ENCODE measurements at regions not wholly inside any gene's neighbourhood (a gene's known extent, or its start where the extent isn't known, plus 50 kb on each side); places are given as distances from the start of the nearest gene placed in this dataset.

- no TSS peak for BruUV-seq (replicated peaks)
- in situ Hi-C loops (cut with HindIII; ENCODE audit: extremely low pct_ligation_motif_present, low pct_unique_long_range_greater_than_20kb) (no loop called here), intact Hi-C loops (cut with micrococcal nuclease; ENCODE audit: unreplicated experiment) (no loop called here)
- Histone ChIP-seq H3K9me3 (ENCODE audit: low read length) (no peaks in the 10 kb centered on the region), H4K20me1 (ENCODE audit: insufficient read depth, low read length) (no peaks in the 10 kb centered on the region), H3K4me1 (ENCODE audit: insufficient read depth, low read length) (no peaks in the 10 kb centered on the region), H3K4me2 (ENCODE audit: low read depth, low read length) (no peak overlapping the region), H3K27me3 (ENCODE audit: control insufficient read depth in 1 of 2, insufficient read depth in 2 of 2, low read length in 2 of 2) (no peaks in the 10 kb centered on the region; a peak in 1 of 5 replicates), H3K36me3 (replicated peaks in 1 of 2; ENCODE audit: control insufficient read depth in 1 of 2, insufficient read depth in 2 of 2, low read length in 2 of 2) (no peaks in the 10 kb centered on the region), H3K79me2 (ENCODE audit: insufficient read depth, low read length) (no peaks in the 10 kb centered on the region), H2AFZ (ENCODE audit: low read length) (no peak overlapping the region), H3K4me3 (replicated peaks in 1 of 3; ENCODE audit: insufficient read depth in 1 of 3, low read depth in 2 of 3, low read length in 3 of 3) (no peak overlapping the region), H3K27ac (ENCODE audit: extremely low read length, insufficient read depth, low read length) (no peak overlapping the region), H3K9ac (ENCODE audit: insufficient read depth, low read depth, low read length) (no peak overlapping the region)
- TF ChIP-seq, protein P1, sequence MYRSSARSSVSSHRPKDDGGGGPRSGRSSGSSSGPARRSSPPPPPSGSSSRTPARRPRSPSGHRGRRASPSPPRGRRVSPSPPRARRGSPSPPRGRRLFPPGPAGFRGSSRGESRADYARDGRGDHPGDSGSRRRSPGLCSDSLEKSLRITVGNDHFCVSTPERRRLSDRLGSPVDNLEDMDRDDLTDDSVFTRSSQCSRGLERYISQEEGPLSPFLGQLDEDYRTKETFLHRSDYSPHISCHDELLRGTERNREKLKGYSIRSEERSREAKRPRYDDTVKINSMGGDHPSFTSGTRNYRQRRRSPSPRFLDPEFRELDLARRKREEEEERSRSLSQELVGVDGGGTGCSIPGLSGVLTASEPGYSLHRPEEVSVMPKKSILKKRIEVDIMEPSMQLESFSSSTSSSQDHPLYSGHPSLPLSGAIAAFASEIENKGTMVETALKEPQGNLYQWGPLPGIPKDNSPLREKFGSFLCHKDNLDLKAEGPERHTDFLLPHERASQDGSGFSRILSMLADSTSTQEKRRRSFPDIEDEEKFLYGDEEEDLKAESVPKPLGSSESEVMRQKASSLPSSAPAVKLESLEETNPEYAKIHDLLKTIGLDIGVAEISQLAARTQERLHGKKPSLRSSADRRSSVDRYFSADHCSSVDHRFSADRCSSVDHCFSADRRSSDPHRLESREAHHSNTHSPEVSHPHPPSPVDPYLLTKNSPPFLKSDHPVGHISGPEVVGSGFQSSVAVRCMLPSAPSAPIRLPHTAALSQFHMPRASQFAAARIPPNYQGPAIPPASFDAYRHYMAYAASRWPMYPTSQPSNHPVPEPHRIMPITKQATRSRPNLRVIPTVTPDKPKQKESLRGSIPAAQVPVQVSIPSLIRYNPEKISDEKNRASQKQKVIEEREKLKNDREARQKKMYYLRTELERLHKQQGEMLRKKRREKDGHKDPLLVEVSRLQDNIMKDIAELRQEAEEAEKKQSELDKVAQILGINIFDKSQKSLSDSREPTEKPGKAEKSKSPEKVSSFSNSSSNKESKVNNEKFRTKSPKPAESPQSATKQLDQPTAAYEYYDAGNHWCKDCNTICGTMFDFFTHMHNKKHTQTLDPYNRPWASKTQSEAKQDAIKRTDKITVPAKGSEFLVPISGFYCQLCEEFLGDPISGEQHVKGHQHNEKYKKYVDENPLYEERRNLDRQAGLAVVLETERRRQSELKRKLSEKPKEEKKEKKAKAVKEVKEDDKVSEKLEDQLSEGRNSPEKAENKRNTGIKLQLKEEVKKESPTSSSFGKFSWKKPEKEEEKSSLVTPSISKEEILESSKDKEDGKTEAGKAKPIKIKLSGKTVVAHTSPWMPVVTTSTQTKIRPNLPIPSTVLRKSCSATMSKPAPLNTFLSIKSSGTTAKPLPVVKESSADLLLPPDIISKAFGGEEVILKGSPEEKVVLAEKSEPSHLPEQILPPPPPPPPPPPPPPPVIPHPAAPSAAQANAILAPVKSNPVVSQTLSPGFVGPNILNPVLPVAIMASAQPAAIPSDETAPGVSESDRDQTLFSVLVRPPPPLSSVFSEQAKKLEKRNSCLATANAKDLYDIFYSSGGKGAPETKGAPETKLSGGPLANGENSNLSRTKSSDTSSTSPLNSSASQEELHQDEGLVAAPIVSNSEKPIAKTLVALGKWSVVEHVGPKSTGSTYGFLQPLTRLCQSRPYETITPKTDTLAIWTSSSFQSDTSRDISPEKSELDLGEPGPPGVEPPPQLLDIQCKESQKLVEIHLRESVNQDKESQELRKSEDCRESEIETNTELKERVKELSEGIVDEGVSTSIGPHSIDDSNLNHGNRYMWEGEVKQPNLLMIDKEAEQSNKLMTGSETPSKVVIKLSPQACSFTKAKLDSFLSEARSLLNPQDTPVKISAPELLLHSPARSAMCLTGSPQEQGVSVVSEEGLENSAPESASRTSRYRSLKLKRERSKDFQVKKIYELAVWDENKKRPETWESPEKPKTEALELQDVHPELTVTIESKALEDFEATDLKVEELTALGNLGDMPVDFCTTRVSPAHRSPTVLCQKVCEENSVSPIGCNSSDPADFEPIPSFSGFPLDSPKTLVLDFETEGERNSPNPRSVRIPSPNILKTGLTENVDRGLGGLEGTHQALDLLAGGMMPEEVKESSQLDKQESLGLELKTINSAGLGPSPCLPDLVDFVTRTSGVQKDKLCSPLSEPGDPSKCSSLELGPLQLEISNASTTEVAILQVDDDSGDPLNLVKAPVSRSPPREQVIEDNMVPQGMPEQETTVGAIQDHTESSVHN (CRISPR knock-in tag; IDR thresholded peaks at IDR 0.05), result no peak
- TF ChIP-seq ZNF256 (CRISPR knock-in tag; conservative IDR thresholded peaks at IDR 0.05) (no peak), CREB1 (IDR thresholded peaks at IDR 0.05) (no peak), CREB1 (CRISPR knock-in tag; IDR thresholded peaks at IDR 0.05) (no peak), PHF20 (CRISPR knock-in tag; IDR thresholded peaks at IDR 0.05) (no peak), ZIK1 (CRISPR knock-in tag; IDR thresholded peaks at IDR 0.05; ENCODE audit: borderline replicate concordance, low read depth) (no peak)
- TF ChIP-seq, protein P2, sequence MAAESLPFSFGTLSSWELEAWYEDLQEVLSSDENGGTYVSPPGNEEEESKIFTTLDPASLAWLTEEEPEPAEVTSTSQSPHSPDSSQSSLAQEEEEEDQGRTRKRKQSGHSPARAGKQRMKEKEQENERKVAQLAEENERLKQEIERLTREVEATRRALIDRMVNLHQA (CRISPR knock-in tag; IDR thresholded peaks at IDR 0.05), result no peak
- ATAC-seq (no peak), DNase-seq (ENCODE audit: low spot score) (no peak), FAIRE-seq (no peak)
- CTCF ChIA-PET (ENCODE audit: low intra/inter-chr PET ratio, low total read pairs), result no interaction called here
- POLR2A ChIA-PET, result no interaction called here
Observed at GRCh38 chr1:177690996-177691395, 278.9 kb downstream of the SEC16B start.

Data from HepG2 (cell line).